MCF 10A (cell line): ENCODE measurements at regions not wholly inside any gene's neighbourhood (a gene's known extent, or its start where the extent isn't known, plus 50 kb on each side); places are given as distances from the start of the nearest gene placed in this dataset.

ENCODE experiments used
- BruUV-seq: library from RNA; stranded (reverse); fragments of 400-500 nt; replicated peaks from 2 replicates; lab custom pipeline; 2021; lab: Mats Ljungman, UMichigan
- CTCF ChIA-PET: fragments of 300-600 bp; sonication (Branson Sonifier 250); formaldehyde crosslinking; extraction: SDS; loops from one replicate; lab custom pipeline; 2021; ENCODE audit warnings: antibody characterized with exemption, inconsistent platforms; lab: Yijun Ruan, JAX
- POLR2A ChIA-PET: fragments of 300-600, 350-650 bp; sonication (Branson Sonifier 250); formaldehyde crosslinking; extraction: SDS; loops from one replicate; lab custom pipeline; 2020; ENCODE audit warnings: antibody characterized with exemption, inconsistent platforms; lab: Yijun Ruan, JAX
- DNase-seq: peaks from one replicate; pipeline ENCODE4 v3.0.0-alpha.2; 2018; ENCODE audit not compliant: unreplicated experiment
- H3K27ac Mint-ChIP-seq: one replicate; pipeline ENCODE4 v1.8.0; 2022; ENCODE audit warnings: mild to moderate bottlenecking, low read depth, mixed read lengths; ENCODE audit not compliant: unreplicated experiment
- H3K27me3 Mint-ChIP-seq: one replicate; pipeline ENCODE4 v1.8.0; 2022; ENCODE audit warnings: mixed read lengths; ENCODE audit not compliant: insufficient read depth, unreplicated experiment
- H3K36me3 Mint-ChIP-seq: one replicate; pipeline ENCODE4 v1.8.0; 2022; ENCODE audit warnings: mild to moderate bottlenecking, moderate library complexity, mixed read lengths; ENCODE audit not compliant: insufficient read depth, unreplicated experiment
- H3K4me1 Mint-ChIP-seq: one replicate; pipeline ENCODE4 v1.8.0; 2022; ENCODE audit warnings: mixed read lengths; ENCODE audit not compliant: insufficient read depth, unreplicated experiment
- H3K4me3 Mint-ChIP-seq: one replicate; pipeline ENCODE4 v1.8.0; 2022; ENCODE audit warnings: mild to moderate bottlenecking, moderate library complexity, mixed read lengths; ENCODE audit not compliant: unreplicated experiment
- H3K9me3 Mint-ChIP-seq: one replicate; pipeline ENCODE4 v1.8.0; 2022; ENCODE audit warnings: mixed read lengths; ENCODE audit not compliant: unreplicated experiment
- intact Hi-C: fragments of 100-400 bp; cut with micrococcal nuclease; formaldehyde crosslinking; loops from 2 replicates; pipeline ENCODE4 v1.14.1; 2022
- TF ChIP-seq, protein P1 (sequence below): fragments of 200-600 bp; IDR thresholded peaks from one replicate; pipeline ENCODE4 v1.8.0; 2022; ENCODE audit warnings: antibody characterized with exemption, mild to moderate bottlenecking; ENCODE audit not compliant: unreplicated experiment

DNA sequence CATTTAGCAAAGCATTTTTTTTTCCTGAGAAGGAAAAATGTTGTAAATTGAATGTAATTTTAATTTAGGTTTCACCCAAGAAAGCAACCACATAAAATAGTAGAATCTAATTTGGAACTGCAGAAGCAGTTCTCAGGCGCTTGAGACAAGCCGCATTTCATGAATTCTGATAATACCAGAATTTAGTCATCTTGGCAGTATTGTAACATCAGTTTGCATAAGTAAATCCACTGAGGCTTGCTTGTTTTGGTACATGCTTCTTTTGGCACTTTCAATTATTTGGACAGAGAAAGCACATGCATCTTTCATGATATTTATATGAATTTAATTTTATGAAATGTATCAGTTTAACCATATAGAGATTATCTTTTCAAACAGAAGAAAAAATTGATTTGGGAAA lies 389.7 kb upstream of the ROBO1 start:
- intact Hi-C loops = no loop called here
- ChIA-PET CTCF (no interaction called here), POLR2A (no interaction called here)
- no peaks in the 10 kb centered on the region for H3K4me1 Mint-ChIP-seq
- H3K27ac Mint-ChIP-seq = no peak overlapping the region
- H3K27me3 Mint-ChIP-seq = no peaks in the 10 kb centered on the region
- no peak overlapping the region for H3K4me3 Mint-ChIP-seq
- BruUV-seq = no TSS peak
- H3K9me3 Mint-ChIP-seq = no peaks in the 10 kb centered on the region
- no peaks in the 10 kb centered on the region for H3K36me3 Mint-ChIP-seq
- no peak for DNase-seq
- TF ChIP-seq, protein P1, sequence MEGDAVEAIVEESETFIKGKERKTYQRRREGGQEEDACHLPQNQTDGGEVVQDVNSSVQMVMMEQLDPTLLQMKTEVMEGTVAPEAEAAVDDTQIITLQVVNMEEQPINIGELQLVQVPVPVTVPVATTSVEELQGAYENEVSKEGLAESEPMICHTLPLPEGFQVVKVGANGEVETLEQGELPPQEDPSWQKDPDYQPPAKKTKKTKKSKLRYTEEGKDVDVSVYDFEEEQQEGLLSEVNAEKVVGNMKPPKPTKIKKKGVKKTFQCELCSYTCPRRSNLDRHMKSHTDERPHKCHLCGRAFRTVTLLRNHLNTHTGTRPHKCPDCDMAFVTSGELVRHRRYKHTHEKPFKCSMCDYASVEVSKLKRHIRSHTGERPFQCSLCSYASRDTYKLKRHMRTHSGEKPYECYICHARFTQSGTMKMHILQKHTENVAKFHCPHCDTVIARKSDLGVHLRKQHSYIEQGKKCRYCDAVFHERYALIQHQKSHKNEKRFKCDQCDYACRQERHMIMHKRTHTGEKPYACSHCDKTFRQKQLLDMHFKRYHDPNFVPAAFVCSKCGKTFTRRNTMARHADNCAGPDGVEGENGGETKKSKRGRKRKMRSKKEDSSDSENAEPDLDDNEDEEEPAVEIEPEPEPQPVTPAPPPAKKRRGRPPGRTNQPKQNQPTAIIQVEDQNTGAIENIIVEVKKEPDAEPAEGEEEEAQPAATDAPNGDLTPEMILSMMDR = no peak

DNA sequence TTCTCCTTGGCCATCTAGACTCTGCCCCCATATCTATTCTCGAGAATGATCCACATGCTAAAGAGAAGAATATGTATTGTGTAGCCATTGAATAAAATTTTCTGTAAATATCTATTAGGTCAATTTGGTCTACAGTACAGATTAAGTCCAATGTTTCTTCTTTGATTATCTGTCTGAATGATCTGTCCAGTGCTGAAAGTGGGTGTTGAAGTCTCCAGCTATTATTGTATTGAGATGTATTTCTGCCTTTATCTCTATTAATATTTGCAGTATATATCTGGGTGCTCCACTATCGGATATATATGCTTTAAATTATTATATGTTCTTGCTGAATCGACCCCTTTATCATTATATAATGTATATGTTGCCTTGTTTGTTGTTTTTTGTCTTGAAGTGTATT lies 384.9 kb upstream of the ROBO1 start:
- H3K36me3 Mint-ChIP-seq = no peaks in the 10 kb centered on the region
- H3K27ac Mint-ChIP-seq = no peak overlapping the region
- H3K9me3 Mint-ChIP-seq = peaks cover 15% of the 10 kb centered on the region
- TF ChIP-seq, protein P1 = no peak
- H3K4me1 Mint-ChIP-seq = no peaks in the 10 kb centered on the region
- ChIA-PET POLR2A (no interaction called here), CTCF (no interaction called here)
- no peaks in the 10 kb centered on the region for H3K27me3 Mint-ChIP-seq
- H3K4me3 Mint-ChIP-seq = no peak overlapping the region
- BruUV-seq = no TSS peak
- intact Hi-C loops = no loop called here
- no peak for DNase-seq

DNA sequence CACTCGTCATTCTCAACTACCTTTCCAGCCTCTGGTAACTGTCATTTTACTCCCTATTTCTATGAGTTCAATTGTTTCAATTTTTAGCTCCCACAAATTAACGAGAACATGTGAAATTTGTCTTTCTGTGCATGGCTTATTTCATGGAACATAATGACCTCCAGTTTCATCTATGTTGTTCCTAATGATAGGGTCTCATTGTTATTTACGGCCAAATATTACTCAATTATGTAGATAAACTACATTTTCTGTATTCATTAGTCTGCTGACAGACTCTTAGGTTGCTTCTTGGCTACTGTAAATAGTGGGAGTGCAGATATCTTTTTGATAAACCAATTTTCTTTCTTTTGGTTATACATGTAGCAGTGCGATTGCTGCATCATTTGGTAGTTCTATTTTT lies 374.9 kb upstream of the ROBO1 start:
- ChIA-PET CTCF (no interaction called here), POLR2A (no interaction called here)
- no peak overlapping the region for H3K4me3 Mint-ChIP-seq
- TF ChIP-seq, protein P1 = no peak
- no peak for DNase-seq
- no peak overlapping the region for H3K27ac Mint-ChIP-seq
- intact Hi-C loops = no loop called here
- no peaks in the 10 kb centered on the region for H3K36me3 Mint-ChIP-seq
- H3K27me3 Mint-ChIP-seq = no peaks in the 10 kb centered on the region
- H3K4me1 Mint-ChIP-seq = no peaks in the 10 kb centered on the region
- no TSS peak for BruUV-seq
- H3K9me3 Mint-ChIP-seq = peaks cover 14% of the 10 kb centered on the region

DNA sequence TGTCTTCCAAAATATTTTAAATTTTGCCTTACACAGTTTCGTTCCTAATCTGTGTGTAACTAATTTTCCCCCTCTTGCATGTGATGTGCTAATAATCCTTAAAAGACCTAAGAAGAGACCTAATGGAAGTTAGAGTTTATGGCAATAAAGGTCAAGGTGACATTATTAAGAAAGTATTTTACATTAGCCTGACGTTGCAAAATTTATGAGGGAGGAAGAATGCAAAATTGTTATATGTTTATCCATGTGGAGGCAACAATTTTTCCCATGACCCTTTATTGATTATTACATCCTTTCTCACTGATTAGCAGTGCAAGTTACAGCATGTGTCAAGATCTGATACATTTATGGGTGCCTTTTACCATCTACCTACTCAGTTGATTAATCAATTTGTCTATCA lies 373.8 kb upstream of the ROBO1 start:
- ChIA-PET POLR2A (no interaction called here), CTCF (no interaction called here)
- no peak overlapping the region for H3K27ac Mint-ChIP-seq
- intact Hi-C loops = no loop called here
- no peaks in the 10 kb centered on the region for H3K4me1 Mint-ChIP-seq
- DNase-seq = no peak
- no peaks in the 10 kb centered on the region for H3K27me3 Mint-ChIP-seq
- H3K36me3 Mint-ChIP-seq = no peaks in the 10 kb centered on the region
- H3K4me3 Mint-ChIP-seq = no peak overlapping the region
- peaks cover 14% of the 10 kb centered on the region for H3K9me3 Mint-ChIP-seq
- TF ChIP-seq, protein P1 = no peak
- no TSS peak for BruUV-seq
